Stimulated activated CD4-positive, alpha-beta T cell treated with anti-CD3 and anti-CD28 coated beads, Interleukin-12 subunit alpha, Interleukin-12 subunit beta, amount 100 ng/mL, for 48 hours (primary cell): ENCODE measurements at regions not wholly inside any gene's neighbourhood (a gene's known extent, or its start where the extent isn't known, plus 50 kb on each side); places are given as distances from the start of the nearest gene placed in this dataset.
"Not testable (repeated sequence)": the region's sequence is repeated elsewhere in the genome, so short reads cannot be mapped to it uniquely, and the experiment has no call there.

ENCODE experiments used
- DNase-seq, 3 donors: peaks; one replicate each; pipeline ENCODE4 v3.0.0-alpha.2; 2020; ENCODE audit warnings: low read depth in 2 of 3, low spot score in 1 of 3

DNA sequence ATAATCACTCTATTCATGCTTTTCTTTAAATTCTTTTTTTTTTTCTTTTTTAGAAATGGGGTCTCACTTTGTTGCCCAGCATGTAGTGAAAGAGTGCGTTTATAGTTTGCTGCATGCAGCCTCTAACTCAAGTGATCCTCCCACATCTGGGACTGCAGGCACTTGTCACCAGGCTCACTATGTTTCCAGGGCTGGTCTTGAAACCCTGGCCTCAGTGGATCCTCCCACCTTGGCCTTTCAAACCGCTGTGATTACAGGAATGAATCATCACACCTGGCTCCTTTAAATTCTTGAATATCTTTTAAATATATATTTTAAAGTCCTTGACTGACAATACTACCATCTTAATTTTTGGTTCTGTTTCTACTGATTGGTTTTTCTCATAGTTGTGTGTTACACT is 591.6 kb upstream of the KCND2 start:
- no peak for DNase-seq

DNA sequence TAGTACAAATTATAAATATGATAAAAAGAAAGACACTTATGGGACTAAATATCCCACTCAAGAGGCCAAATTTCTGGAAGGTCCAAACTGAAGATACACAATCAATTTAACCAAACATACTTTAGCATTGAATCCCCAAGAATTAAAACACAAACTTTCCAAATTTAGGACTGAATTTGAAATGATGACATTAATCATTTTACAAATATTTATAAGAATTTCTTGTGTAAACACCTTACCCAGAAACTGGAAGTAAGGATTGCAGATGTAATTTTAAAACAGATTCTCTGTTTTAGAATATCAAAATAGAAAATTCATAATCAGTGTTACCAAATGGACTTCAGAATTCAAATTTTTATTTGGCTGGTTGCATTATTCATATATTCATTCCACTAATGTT is 588.2 kb upstream of the KCND2 start:
- no peak for DNase-seq

DNA sequence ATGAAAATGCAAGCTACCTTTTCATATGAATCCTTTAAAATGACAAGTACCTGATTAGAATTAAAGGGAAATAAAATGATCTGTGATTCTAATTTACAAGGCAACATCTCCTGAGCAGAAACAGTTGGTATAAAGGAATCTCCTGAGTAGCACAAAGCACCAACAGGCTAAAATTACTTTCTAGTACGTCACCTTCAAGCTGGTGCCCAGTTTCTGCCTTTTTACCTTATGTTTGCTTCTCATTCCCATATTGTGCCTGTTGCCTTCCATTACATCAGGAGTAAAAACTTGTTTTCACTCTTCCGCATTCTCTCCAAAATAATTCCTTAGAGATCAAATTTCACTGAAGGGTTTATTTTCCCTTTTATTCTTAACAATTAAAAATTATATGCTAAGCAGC is 587.1 kb upstream of the KCND2 start:
- no peak for DNase-seq

DNA sequence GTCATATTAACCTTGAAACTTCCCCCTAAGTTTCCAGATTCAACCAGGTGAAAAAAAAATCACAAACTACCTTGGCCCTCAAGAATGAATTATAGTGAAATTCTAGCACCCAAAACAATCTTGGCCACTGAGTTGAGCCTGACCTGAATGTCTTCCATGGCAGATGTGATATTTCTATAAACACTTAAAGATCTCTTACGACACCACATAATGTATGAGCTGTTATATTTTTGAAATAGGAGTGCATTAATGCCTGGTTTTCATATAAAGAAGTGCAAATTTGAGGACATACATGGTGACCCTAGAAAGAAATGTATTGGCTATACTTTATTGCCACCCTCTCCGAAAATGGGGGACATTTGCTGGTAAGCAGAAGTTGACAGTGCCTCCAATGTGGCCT is 584.1 kb upstream of the KCND2 start:
- no peak for DNase-seq

DNA sequence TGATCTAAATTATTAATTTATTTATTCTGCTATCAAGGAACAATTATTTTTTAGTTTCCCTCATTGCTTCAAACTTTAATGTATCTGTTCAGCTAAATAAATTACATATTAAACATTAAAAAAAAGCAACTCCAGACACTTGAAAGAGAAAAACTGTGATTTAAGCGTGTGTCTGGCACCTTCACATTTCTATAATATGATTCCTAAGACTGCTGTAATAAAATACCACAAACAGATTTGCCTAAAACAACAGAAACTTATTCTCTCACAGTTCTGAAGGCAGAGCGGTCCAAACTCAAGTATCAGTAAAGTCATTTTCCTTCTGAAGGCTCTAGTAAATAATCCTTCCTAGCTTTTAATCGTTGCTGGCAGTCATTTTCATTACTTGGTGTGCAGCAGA is 580.4 kb upstream of the KCND2 start:
- no peak for DNase-seq

DNA sequence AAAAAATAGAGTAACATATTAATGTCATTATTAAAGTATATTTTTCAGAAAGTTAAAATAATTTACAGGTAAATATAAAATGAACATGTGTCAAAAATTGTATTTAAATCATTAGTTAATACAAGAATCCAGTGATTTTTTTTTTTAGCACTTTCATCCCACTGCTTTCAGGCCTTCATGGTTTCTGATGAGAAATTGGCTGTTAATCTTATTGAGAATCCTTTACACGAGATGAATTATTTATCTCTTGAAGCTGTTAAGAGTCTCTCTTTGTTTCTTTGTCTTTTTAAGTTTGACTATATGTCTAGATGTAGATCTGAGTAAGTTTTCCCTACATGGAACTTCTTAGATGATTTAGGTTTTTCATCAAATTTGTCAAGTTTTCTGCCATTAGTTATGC is 578.5 kb upstream of the KCND2 start:
- DNase-seq: no peak

DNA sequence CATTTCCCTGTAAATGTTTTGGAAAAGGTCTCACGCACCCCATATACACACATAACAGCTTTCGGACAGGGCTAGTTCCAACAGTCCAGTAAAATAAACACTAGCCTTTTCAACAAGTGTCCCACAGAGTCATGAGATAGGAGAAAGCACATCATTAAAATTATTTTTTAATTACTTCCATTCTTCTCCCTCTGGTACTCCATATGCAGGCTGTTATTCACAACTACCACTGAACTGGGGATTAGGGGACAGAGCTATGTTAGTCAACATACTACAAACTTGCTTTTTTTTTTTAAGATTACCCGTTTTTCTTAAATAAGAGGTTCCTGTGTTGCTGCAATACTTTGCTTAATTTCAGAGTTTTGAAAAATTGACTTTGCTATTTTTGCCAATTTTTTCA is 576.6 kb upstream of the KCND2 start:
- no peak for DNase-seq

DNA sequence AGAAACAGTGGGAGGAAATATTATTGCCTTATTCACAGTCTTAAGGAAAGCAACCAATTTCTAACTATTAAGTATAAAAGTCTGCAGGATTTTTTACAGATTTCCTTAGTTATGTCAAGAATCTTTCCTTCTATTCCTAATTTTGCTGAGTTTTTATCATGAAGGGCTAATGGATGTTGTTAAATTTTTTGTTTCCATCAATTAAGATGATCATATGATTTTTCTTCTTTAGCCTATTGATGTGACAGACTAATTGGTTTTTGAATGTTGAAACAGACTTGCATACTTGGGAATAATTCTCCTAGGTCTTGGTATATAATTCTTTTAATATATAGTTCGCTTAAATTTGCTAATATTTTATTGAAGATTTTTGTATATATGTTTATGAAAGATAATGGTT is 569.1 kb upstream of the KCND2 start:
- no peak for DNase-seq

DNA sequence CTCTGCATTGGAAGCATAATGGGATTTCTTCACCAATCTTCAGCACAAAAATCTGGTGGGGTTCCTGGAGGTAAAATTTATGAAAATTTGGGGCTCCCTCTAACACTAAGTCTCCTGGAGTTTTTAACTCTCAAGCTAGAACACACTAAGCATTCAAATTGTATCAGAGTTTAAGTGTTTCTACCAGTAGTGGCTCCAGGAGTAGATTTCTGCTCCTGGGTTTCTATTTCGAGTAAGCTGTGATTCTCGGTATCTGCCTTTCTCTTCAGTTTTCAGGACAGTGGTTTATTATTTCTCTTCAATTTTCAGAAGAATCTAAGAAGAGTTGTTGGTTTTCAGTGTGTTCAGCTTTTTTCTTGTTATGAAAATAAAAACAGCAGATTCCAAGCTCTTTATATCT is 566.4 kb upstream of the KCND2 start:
- DNase-seq: no peak

DNA sequence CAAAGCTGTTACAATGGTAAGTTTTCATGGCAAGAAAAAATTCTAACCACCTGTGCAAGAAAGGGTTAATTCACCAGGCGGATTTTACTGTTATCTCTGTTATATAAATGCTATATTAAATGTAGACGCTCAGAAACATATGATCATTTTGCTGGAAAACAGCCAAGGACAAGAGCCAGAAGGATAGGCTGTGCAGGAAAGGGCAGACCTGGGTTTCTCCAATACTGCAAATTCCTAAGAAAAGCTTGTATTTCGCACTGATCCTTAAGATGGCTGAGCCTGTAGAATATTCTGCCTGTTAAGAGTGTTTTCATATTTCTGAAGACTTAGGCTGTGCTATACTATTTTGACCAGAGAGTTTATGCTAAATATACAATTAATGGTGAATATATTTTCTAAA is 564.1 kb upstream of the KCND2 start:
- DNase-seq: no peak

DNA sequence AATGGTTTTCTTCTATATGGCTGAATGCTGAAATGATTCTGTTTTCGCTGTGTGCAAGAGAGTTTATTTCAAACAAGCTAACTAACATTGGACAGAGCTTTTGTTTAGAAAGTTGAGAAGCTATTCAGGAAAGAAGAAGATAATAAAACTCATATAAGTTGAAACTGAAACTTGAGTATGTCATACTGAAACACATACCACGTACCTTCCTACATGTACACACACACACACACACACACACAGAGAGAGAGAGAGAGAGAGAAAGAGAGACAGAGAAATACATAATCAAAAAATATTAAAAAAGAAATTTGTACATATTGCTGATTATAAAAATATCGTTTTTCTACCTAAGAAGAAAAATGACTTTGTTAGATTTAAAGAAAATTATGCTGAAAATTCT is 561.9 kb upstream of the KCND2 start:
- no peak for DNase-seq

DNA sequence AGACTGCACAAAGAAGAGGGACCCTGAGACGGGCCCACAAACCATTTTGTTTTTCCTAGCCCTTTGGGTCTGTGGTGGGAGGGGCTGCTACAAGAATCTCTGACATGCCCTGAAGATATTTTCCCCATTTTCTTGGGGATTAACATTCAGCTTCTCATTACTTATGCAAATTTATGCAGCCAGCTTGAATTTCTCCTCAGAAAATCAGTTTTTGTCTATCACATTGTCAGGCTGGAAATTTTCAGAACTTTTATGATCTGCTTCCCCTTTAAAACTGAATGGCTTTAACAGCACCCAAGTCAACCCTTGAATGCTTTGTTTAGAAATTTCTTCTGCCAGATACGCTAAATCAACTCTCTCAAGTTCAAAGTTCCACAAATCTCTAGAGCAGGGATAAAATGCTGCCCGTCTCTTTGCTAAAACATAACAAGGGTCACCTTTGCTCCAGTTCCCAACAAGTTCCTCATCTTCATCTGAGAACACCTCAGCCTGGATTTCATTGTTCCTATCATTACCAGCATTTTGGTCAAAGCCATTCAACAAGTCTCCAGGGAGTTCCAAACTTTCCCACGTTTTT is 560.0 kb upstream of the KCND2 start:
- DNase-seq: no peak

DNA sequence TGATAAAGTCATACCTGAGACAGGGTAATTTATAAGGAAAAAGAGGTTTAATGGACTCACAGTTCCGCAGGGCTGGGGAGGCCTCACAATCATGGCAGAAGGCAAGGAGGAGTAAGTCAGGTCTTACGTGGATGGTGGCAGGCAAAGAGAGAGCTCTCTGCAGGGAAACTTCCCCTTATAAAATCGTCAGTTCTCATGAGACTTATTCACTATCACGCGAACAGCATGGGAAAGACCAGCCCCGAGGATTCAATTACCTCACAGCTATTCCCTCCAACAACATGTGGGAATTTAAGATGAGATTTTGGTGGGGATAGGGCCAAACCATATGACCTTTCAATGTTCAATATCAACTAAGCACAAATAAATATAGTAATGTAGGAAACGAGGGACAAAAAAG is 559.4 kb upstream of the KCND2 start:
- no peak for DNase-seq

DNA sequence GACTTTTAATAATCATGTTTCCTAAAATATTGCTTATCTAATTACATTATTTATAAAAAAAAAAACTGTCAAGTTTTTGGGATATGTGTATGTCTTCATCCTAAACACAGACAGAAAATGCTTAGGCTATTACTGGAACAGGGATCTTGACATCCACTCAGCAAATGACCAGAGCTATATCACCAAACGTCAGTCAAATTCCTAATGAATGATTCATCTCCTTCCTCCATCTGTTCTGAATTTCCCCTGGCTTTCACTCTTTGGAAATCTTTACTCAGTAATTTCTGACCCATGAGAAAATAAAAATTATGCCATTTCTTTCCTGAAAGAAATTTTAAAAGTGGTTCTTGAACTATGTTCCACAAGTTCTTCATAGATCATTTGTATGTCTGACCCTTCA is 552.4 kb upstream of the KCND2 start:
- DNase-seq: no peak

DNA sequence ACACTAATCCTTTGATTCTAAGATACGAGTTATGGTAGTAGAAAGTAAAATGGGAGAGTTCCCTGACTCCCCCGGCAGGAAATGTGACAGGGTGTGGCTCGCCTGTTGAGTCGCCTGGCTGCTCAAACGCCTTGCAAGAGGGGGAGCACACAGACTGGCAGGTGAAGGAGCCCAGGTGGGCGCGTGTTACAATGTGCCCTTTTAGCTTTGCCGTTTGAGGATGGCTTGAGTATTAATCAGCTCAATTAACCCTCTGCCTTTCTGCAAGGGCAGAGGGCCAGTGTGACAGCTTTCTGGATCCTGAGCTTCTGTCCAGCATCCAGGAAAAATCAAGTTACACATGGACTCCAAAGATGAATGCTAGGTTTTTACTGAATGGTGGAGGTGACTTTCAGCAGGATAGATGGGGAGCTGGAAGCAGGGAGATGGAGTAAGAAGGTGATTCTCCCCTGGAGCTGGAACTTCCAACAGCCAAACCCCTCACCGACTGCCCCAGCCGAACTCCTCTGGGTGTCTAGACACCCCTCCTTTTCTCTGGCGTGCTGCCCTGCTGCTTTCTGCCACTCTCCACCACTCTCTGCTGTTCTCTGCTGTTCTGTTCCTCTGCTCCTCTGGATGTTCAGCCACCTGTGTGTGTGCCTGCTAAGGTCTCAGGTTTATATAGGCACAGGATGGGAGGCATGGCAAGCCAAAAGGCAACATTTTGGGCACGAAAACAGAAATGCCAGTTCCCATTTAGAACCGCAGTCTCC is 548.8 kb upstream of the KCND2 start:
- DNase-seq: no peak

DNA sequence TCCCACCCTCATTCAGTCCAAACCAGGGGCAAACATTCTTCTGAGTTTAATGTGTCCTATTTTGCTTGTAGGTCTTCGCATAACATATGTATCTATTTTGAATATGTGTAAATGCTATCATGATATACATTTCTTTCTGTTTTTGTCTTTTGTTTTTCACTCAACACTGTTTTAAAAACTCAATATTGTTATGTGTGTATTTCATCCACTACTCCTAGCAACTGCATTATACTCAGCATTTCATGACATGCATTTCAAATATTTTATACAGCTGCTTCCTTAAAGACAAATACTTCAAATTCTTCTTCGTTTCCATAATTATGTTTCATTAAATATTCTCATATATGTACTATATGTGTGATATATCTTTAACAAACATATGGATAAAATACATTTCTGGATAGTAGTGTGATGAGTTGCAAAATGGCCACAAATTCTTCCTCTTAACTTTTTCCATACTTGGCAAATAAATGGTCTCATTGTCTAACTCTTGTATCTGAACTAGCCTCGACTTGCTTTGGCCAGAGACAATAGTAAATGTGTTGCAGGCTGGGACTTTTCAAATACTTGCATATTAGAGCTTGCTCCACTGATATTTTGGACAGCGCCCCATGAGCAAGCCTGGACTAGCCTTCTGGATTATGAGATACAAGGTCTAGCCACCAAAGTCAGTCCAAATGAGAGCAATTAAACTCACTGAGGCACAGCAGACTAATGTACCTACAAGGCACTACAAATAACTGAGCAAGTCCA is 539.7 kb upstream of the KCND2 start:
- no peak for DNase-seq

DNA sequence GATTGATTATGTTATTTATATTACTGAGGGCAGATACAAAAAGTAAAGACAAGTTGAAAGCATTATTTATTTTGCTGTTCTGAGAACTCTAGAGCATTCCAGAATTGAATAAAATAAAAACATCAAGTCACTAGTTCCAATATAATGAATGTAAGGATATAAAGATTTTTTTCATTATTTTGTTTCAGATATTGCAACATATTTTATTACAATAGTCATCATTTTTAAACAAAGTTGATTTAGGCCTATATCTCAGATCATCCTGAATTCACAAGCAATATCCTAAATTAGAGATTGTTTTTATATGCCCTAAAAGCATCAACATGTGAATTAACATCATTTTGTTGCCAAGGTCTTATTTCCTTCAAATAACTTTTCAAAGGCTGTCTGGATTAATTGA is 535.6 kb upstream of the KCND2 start:
- DNase-seq: no peak

DNA sequence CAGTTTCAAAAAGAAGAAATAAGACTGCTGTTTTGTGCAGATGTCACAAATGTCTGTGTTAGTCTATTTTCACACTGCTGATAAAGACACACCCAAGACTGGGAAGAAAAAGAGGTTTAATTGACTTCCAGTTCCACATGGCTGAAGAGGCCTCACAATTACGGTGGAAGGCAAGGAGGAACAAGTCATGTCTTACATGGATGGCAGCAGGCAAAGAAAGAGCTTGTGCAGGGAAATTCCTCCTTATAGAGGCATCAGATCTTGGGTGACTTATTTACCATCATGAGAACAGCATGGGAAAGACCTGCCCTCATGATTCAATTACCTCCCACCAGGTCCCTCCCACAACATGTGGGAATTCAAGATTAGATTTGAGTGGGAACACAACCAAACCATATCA is 527.7 kb upstream of the KCND2 start:
- not testable (repeated sequence) for DNase-seq

DNA sequence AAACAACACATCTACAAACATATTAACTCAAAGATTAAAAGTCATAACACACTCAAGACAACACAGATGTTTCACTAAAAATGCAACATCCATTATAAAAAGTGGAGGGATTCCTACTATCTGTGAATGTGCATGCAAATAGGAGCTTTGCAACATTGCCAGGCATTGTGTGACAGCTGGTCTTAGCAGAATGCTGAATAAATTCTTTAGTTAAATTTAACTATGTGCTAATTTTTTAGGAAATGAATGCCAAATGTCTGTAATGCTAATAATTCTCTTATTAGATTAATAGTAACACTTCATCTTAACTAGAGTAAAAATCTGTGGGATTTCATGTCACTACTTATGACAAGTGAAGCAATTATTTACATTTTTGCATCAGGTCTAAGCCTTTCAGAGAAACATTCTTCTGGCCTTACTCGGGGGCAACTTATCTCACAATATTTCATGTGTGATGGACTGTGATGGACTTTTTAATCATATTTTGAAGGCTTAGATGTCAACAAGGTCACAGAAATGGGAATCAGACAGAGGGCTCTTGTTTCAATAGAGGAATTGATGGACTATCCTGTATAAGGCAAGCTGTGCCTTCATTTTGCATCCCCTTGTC is 524.6 kb upstream of the KCND2 start:
- no peak for DNase-seq

DNA sequence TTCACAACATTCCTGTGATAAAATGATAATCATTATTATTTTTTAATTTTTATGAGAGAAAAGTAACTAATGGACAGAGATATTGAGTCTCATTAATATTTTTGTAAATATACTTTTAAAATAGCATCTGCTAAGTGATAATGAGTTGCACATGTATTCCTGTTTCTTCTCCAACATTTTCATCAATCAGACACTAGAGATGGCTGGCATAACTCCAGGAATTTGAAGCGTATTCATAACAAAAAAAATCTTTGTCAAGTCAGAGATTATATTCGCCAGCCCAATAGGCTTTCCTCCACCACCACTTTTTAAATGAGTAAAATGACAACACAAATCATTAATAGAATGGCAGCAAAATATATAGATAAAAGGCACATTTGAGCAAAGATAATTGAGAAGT is 524.0 kb upstream of the KCND2 start:
- DNase-seq: no peak

DNA sequence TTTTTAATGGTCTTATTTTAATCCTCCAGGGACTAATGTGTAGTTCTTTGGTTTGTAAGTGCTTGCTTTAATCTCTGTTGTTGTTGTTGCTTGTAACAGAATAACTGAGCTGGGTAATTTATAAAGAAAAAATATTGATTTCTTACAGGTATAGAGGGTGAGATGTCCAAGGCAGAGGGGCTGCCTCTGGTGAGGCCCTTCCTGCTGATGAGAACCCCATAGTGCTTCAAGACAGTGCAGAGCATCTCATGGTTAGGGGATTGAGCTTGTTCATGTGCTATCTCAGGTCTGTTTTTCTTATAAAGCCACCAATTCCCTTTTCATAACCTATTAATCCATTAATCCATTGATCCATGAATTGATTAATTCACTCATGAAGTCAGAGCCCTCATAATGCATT is 516.3 kb upstream of the KCND2 start:
- no peak for DNase-seq

DNA sequence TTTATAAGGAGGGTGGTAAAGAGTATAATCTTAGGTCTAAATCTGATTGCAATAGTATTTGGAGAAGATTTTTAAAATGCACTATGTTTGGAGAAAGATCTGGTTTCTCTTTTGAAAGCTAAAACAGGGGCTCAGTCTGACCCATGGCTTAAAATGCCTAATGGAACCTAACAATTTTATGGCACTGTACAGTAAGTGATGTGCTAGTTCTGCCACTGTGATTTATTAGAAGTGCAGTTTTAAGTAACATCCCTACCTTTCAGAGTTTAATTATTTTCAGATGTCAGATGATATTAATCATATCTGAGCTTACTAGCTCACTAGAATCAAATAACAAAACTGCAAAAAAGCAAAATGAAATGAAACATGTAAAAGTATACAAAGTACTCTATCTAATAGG is 514.7 kb upstream of the KCND2 start:
- DNase-seq: no peak
